Activated CD4-positive, alpha-beta memory T cell treated with anti-CD3 and anti-CD28 coated beads, Interleukin-2, amount 10 ng/mL, durations not matched to agents 7 days and 5 days (primary cell): ENCODE measurements at regions not wholly inside any gene's neighbourhood (a gene's known extent, or its start where the extent isn't known, plus 50 kb on each side); places are given as distances from the start of the nearest gene placed in this dataset.

ENCODE experiments used
- CTCF ChIA-PET: fragments of 350-600 bp; sonication (Branson Sonifier 250); formaldehyde crosslinking; loops from one replicate; lab custom pipeline; 2021; ENCODE audit warnings: antibody characterized with exemption, inconsistent platforms; lab: Charles Lee
- POLR2A ChIA-PET: fragments of 350-600 bp; sonication (Branson Sonifier 250); formaldehyde crosslinking; loops from one replicate; lab custom pipeline; 2021; ENCODE audit warnings: antibody characterized with exemption; lab: Charles Lee
- DNase-seq: peaks from one replicate; pipeline ENCODE4 v3.0.0-alpha.2; 2020
- H3K27ac Mint-ChIP-seq: one replicate; pipeline ENCODE4 v1.8.0; 2021; ENCODE audit warnings: mild to moderate bottlenecking, mixed read lengths
- H3K27me3 Mint-ChIP-seq: one replicate; pipeline ENCODE4 v1.8.0; 2021; ENCODE audit warnings: mixed read lengths
- H3K36me3 Mint-ChIP-seq: one replicate; pipeline ENCODE4 v1.8.0; 2021; ENCODE audit warnings: low read depth, mixed read lengths
- H3K4me1 Mint-ChIP-seq: one replicate; pipeline ENCODE4 v1.8.0; 2021; ENCODE audit warnings: mixed read lengths
- H3K4me3 Mint-ChIP-seq: one replicate; pipeline ENCODE4 v1.8.0; 2021; ENCODE audit warnings: mild to moderate bottlenecking, mixed read lengths
- H3K9me3 Mint-ChIP-seq: one replicate; pipeline ENCODE4 v1.8.0; 2021; ENCODE audit warnings: mixed read lengths

DNA sequence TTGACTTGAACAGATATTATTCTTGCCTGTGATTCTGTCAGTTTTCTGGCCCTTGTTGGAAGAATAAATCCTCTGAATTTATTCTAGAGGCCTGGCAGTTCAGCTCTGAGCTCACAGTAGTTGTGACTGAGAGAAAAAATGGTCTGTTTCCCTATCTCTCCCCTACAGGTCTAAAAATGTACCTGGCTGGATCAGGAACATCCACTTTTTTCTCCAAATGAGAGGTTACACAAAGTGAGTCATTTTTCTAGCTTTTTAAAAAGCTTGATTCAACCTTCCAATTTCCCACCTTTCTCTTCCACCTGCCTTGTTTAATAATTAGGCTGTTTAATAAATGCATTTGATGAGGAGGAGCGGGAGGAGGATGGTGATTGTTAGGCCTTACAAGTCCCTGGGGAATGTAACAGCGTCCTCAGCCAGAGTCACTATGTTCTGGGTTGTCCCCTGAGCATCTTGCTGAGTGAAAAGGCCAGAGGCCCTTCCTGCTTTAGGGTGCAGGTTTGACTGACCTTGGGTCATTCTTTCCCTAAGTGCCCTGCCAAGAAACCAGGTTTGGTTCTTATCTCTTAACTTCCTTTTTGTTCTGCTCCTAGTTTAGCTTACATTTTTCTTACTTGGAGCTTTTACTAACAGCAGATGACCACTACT lies 91.7 kb upstream of the FUT8 start:
- ChIA-PET POLR2A (interaction anchor here (1.3 to 3.8 kb wide), 7 partner anchors 16 to 91 kb away, joined by 3 to 25 read pairs (median 6); no protein-coding TSS in a partner anchor), CTCF (interaction anchor here (1.1 to 1.7 kb wide), 6 partner anchors 8 to 92 kb away, joined by 3 to 5 read pairs (median 4); partner anchors contain the start of gene FUT8)
- H3K27ac Mint-ChIP-seq = peak overlapping the region; percentile 50
- DNase-seq = no peak
- no peaks in the 10 kb centered on the region for H3K27me3 Mint-ChIP-seq
- peaks cover 9% of the 10 kb centered on the region for H3K36me3 Mint-ChIP-seq
- H3K9me3 Mint-ChIP-seq = peaks cover 6% of the 10 kb centered on the region
- H3K4me3 Mint-ChIP-seq = no peak overlapping the region
- peaks cover 47% of the 10 kb centered on the region for H3K4me1 Mint-ChIP-seq

GRCh38 chr14:65321370-65321875 lies 91.1 kb upstream of the FUT8 start:
- DNase-seq = peak; percentile 40
- CTCF ChIA-PET = interaction anchor here (0.9 to 1.7 kb wide), 6 partner anchors 14 to 157 kb away, joined by 3 to 5 read pairs (median 4); partner anchors contain the start of gene FUT8
- Mint-ChIP-seq H3K4me1 (peaks cover 47% of the 10 kb centered on the region), H3K36me3 (peaks cover 9% of the 10 kb centered on the region), H3K27me3 (no peaks in the 10 kb centered on the region), H3K27ac (peak overlapping the region; percentile 34), H3K4me3 (no peak overlapping the region), H3K9me3 (peaks cover 3% of the 10 kb centered on the region)
- POLR2A ChIA-PET = interaction anchor here (0.8 to 3.8 kb wide), 11 partner anchors 10 to 152 kb away, joined by 3 to 25 read pairs (median 4); no protein-coding TSS in a partner anchor

GRCh38 chr14:65329481-65329880 lies 83.0 kb upstream of the FUT8 start:
- H3K9me3 Mint-ChIP-seq = no peaks in the 10 kb centered on the region
- DNase-seq = no peak
- POLR2A ChIA-PET = no interaction called here
- H3K4me1 Mint-ChIP-seq = peaks cover 16% of the 10 kb centered on the region
- H3K27me3 Mint-ChIP-seq = no peaks in the 10 kb centered on the region
- H3K4me3 Mint-ChIP-seq = no peak overlapping the region
- CTCF ChIA-PET = interaction anchor here (1.4 kb wide), 1 partner anchor 10 kb away, joined by 3 read pairs; no protein-coding TSS in a partner anchor
- no peak overlapping the region for H3K27ac Mint-ChIP-seq
- H3K36me3 Mint-ChIP-seq = peaks cover 1% of the 10 kb centered on the region

DNA sequence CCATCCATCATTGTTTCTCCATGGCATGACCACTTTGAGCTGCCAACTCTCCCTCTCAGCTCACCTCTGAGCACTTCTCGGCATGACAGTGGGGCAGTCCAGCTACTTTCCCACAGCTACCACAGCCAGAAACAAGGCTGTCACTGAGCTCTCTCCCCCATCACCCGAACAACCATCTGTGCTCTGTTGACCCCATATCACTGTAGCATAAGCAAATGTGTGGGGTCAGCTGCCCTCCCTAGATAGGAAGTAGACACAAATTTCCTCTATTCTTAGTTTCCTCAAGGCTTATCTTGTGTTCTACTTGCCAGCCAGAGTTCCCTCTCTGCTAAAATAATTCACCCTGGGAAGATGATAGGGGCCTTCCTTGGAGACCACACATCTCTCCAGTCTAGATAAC lies 82.6 kb upstream of the FUT8 start:
- Mint-ChIP-seq H3K9me3 (no peaks in the 10 kb centered on the region), H3K27me3 (no peaks in the 10 kb centered on the region), H3K4me1 (peaks cover 20% of the 10 kb centered on the region), H3K27ac (no peak overlapping the region), H3K36me3 (peaks cover 4% of the 10 kb centered on the region), H3K4me3 (no peak overlapping the region)
- no peak for DNase-seq
- CTCF ChIA-PET = interaction anchor here (1.4 kb wide), 1 partner anchor 10 kb away, joined by 3 read pairs; no protein-coding TSS in a partner anchor
- POLR2A ChIA-PET = no interaction called here

- Mint-ChIP-seq H3K9me3 (no peaks in the 10 kb centered on the region), H3K4me1 (peaks cover 24% of the 10 kb centered on the region), H3K27ac (no peak overlapping the region), H3K4me3 (no peak overlapping the region), H3K27me3 (no peaks in the 10 kb centered on the region), H3K36me3 (peaks cover 4% of the 10 kb centered on the region)
- ChIA-PET POLR2A (interaction anchor here (1.7 kb wide), 1 partner anchor 27 kb away, joined by 7 read pairs; no protein-coding TSS in a partner anchor), CTCF (no interaction called here)
- DNase-seq = no peak
These were observed 82.1 kb upstream of the FUT8 start for GRCh38 chr14:65330416-65330815.

GRCh38 chr14:65331652-65332051 lies 80.9 kb upstream of the FUT8 start:
- H3K27ac Mint-ChIP-seq = no peak overlapping the region

GRCh38 chr14:65332141-65332871 lies 80.2 kb upstream of the FUT8 start:
- ChIA-PET POLR2A (interaction anchor here (1.1 to 1.7 kb wide), 2 partner anchors 11 to 29 kb away, joined by 3 to 7 read pairs; no protein-coding TSS in a partner anchor), CTCF (interaction anchor here (0.7 to 1.3 kb wide), 3 partner anchors 28 to 627 kb away, joined by 3 read pairs; no protein-coding TSS in a partner anchor)
- no peak for DNase-seq
- peaks cover 4% of the 10 kb centered on the region for H3K36me3 Mint-ChIP-seq
- no peaks in the 10 kb centered on the region for H3K9me3 Mint-ChIP-seq
- H3K4me1 Mint-ChIP-seq = peaks cover 39% of the 10 kb centered on the region
- H3K4me3 Mint-ChIP-seq = no peak overlapping the region
- no peaks in the 10 kb centered on the region for H3K27me3 Mint-ChIP-seq
- H3K27ac Mint-ChIP-seq = no peak overlapping the region

More at GRCh38 chr14:65331652-65332051, 80.9 kb upstream of the FUT8 start:
- DNase-seq = no peak
- Mint-ChIP-seq H3K9me3 (no peaks in the 10 kb centered on the region), H3K4me3 (no peak overlapping the region), H3K4me1 (peaks cover 35% of the 10 kb centered on the region), H3K36me3 (peaks cover 4% of the 10 kb centered on the region), H3K27me3 (no peaks in the 10 kb centered on the region)
- CTCF ChIA-PET = interaction anchor here (1.0 kb wide), 1 partner anchor 80 kb away, joined by 3 read pairs; no protein-coding TSS in a partner anchor
- POLR2A ChIA-PET = interaction anchor here (1.1 to 1.7 kb wide), 2 partner anchors 10 to 28 kb away, joined by 3 to 7 read pairs; no protein-coding TSS in a partner anchor

GRCh38 chr14:65333943-65334687 lies 78.4 kb upstream of the FUT8 start:
- Mint-ChIP-seq H3K4me3 (no peak overlapping the region), H3K36me3 (peaks cover 7% of the 10 kb centered on the region), H3K27me3 (no peaks in the 10 kb centered on the region), H3K4me1 (peaks cover 52% of the 10 kb centered on the region), H3K9me3 (no peaks in the 10 kb centered on the region), H3K27ac (no peak overlapping the region)
- DNase-seq = no peak
- ChIA-PET CTCF (interaction anchor here (1.3 to 1.9 kb wide), 2 partner anchors 26 to 78 kb away, joined by 3 to 6 read pairs; partner anchors contain the start of gene FUT8), POLR2A (interaction anchor here (1.1 kb wide), 1 partner anchor 233 kb away, joined by 3 read pairs; no protein-coding TSS in a partner anchor)

- Mint-ChIP-seq H3K4me1 (peaks cover 56% of the 10 kb centered on the region), H3K4me3 (no peak overlapping the region), H3K27me3 (no peaks in the 10 kb centered on the region), H3K36me3 (peaks cover 8% of the 10 kb centered on the region), H3K27ac (peak overlapping the region; percentile 18), H3K9me3 (peaks cover under 1% of the 10 kb centered on the region)
- CTCF ChIA-PET = interaction anchor here (0.6 to 1.9 kb wide), 4 partner anchors 13 to 77 kb away, joined by 3 to 6 read pairs (median 4); partner anchors contain the start of gene FUT8
- DNase-seq = no peak
- POLR2A ChIA-PET = interaction anchor here (0.7 to 3.6 kb wide), 6 partner anchors 14 to 234 kb away, joined by 3 to 25 read pairs (median 5); no protein-coding TSS in a partner anchor
These were observed 77.6 kb upstream of the FUT8 start for GRCh38 chr14:65334765-65335410.

DNA sequence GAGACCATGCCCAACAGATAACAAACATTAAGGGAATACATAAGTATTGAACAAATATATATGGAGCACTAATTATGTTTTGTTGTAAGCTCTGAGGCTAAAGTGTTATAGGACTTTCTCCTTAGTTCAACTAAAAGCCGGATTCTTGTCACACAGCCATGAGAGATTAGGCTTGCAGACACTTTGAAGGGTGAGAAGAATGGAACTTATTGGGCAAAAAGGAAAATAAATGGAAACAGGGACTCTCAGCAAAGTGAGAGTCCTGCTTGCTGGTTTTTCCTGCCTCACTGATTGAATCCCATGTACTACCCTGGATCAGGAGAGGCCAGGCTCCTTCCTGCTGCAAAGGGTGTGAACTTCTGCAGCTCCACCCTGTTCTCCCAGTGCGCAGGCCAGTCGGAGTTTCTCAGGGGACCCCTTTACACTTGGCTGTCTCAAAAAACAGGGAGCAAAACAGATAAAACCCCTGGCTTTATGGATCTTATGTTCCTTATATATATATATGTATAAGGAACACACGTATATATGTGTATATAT lies 77.1 kb upstream of the FUT8 start:
- POLR2A ChIA-PET = interaction anchor here (0.7 to 3.6 kb wide), 9 partner anchors 9 to 78 kb away, joined by 3 to 25 read pairs (median 5); no protein-coding TSS in a partner anchor
- peaks cover 2% of the 10 kb centered on the region for H3K9me3 Mint-ChIP-seq
- H3K27ac Mint-ChIP-seq = peak overlapping the region; percentile 18
- no peaks in the 10 kb centered on the region for H3K27me3 Mint-ChIP-seq
- DNase-seq = no peak
- H3K4me1 Mint-ChIP-seq = peaks cover 58% of the 10 kb centered on the region
- peaks cover 10% of the 10 kb centered on the region for H3K36me3 Mint-ChIP-seq
- CTCF ChIA-PET = interaction anchor here (0.6 to 1.9 kb wide), 4 partner anchors 14 to 76 kb away, joined by 3 to 6 read pairs (median 4); partner anchors contain the start of gene FUT8
- H3K4me3 Mint-ChIP-seq = no peak overlapping the region

- POLR2A ChIA-PET = interaction anchor here (0.8 to 3.6 kb wide), 9 partner anchors 8 to 111 kb away, joined by 3 to 25 read pairs (median 5); no protein-coding TSS in a partner anchor
- peak overlapping the region; percentile 70 for H3K4me3 Mint-ChIP-seq
- peaks cover 12% of the 10 kb centered on the region for H3K36me3 Mint-ChIP-seq
- peak overlapping the region; percentile 91 for H3K27ac Mint-ChIP-seq
- DNase-seq = peak; percentile 70
- CTCF ChIA-PET = interaction anchor here (0.8 to 1.9 kb wide), 3 partner anchors 33 to 125 kb away, joined by 3 to 6 read pairs (median 5); partner anchors contain the start of gene FUT8
- H3K27me3 Mint-ChIP-seq = no peaks in the 10 kb centered on the region
- H3K4me1 Mint-ChIP-seq = peaks cover 60% of the 10 kb centered on the region
- H3K9me3 Mint-ChIP-seq = peaks cover 2% of the 10 kb centered on the region
These were observed 76.3 kb upstream of the FUT8 start for GRCh38 chr14:65336191-65336591.
